Sciatic nerve (tissue), 2 donors: ENCODE measurements at regions not wholly inside any gene's neighbourhood (a gene's known extent, or its start where the extent isn't known, plus 50 kb on each side); places are given as distances from the start of the nearest gene placed in this dataset.

Experiments
- ATAC-seq: fragments of 200-7000 bp; cut with Tn5 transposase; one replicate; pipeline ENCODE4 v1.9.1; 2020; ENCODE audit warnings: mild to moderate bottlenecking, moderate library complexity
- DNase-seq: peaks from one replicate; pipeline ENCODE4 v3.0.0-alpha.2; 2020; ENCODE audit warnings: low spot score
- intact Hi-C: fragments of 100-400 bp; cut with DNase I; formaldehyde crosslinking; loops from one replicate; pipeline ENCODE4 v1.14.2; 2022
- donor health status: DM: no; HTN: no; CAD: no.
- donor health status: DM: no; HTN: no; CAD: no.

DNA sequence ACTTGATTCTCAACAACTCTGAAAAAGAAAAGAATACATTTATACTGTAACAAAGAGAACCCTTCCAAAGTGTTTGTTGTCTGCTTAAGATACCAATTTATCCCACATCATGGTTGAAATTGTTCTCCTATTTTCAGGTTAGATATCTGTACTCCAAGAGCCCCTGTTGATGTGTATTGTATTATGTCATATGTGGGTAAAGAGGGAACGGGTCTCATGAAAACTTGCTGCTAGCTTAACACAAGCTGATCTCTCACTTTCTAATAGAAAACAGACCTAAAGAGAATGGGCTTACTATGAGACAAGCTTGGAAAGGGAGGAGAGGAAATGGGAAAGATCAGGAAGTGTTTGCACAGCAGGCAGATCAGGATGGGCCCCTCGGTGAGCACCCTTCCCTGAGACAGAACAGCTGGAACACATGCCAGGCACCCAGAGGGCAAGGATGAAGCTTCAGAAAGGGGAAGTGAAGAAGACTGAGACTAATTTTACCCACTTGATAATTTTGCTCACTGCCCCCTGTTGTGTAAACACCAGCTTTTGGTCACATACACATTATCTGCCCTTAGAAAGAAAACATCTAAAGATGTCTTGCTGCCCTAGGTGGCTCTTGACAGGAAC, 747.9 kb upstream of the CCDC54 start:
- intact Hi-C loops, result no loop called here
- DNase-seq (no peak), ATAC-seq (no peak)

GRCh38 chr3:106631373-106632108, 745.7 kb upstream of the CCDC54 start:
- no peak for DNase-seq
- intact Hi-C loops, result no loop called here
- ATAC-seq, result no peak

DNA sequence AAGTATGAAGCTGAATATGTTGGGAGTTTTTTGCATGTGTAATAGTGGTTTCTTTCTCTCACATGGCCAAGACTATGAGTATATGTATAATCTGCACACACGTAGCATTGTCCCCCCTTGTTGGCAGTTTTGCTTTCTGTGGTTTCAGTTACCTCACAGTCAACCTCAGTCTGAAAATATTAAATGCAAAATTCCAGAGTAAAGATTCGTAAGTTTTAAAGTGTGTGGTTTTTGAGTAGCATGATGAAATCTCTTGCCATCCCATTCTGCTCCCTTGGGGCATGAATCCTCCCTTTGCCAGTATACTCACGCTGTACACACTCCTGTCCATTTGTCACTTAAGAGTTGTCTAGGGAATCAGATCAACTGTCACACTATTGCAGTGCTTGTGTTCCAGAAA, 742.0 kb upstream of the CCDC54 start:
- no peak for DNase-seq
- intact Hi-C loops, result no loop called here

DNA sequence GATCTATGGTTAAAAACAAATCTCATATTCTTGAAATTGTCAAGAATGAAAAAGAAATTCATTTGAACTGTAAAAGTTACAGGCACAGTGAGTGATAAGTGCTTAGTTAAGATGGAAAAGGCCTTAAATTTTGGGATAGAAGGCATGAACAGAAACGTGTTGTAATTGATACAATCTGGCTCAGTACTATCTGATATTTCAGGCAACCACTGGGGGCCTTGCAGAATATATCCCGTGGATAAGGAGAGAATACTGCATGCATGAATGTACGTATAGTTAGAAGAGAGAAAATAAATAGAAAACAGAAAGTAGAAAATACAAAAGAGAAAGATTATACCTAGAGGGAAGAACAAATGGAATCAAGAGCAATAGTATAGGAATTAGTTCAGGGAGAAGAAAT, 741.4 kb upstream of the CCDC54 start:
- ATAC-seq (no peak), DNase-seq (no peak)
- intact Hi-C loops, result no loop called here

More for the DNA sequence above, 742.0 kb upstream of the CCDC54 start:
- ATAC-seq, result no peak

GRCh38 chr3:106640353-106640752, 736.9 kb upstream of the CCDC54 start:
- DNase-seq (no peak), ATAC-seq (no peak)
- intact Hi-C loops, result no loop called here

DNA sequence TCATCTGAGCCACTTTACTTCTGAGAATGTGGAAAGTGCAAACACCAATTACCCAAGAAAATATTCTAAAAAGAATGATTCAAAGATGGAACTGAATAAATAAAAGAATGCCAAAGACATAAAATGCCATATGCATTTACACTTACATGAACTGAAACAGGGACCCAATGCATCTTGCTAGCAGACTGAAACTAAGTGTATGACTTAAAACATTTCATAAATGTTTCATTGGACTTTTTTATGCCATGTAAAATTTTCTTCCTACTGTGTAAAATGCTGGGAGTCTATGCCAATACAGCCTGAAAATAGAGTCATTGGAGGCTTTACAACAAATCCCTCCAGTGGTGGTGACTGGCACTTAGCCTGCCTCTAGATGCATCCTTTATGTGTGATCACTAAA, 735.1 kb upstream of the CCDC54 start:
- ATAC-seq, result no peak
- intact Hi-C loops, result no loop called here
- DNase-seq, result no peak

DNA sequence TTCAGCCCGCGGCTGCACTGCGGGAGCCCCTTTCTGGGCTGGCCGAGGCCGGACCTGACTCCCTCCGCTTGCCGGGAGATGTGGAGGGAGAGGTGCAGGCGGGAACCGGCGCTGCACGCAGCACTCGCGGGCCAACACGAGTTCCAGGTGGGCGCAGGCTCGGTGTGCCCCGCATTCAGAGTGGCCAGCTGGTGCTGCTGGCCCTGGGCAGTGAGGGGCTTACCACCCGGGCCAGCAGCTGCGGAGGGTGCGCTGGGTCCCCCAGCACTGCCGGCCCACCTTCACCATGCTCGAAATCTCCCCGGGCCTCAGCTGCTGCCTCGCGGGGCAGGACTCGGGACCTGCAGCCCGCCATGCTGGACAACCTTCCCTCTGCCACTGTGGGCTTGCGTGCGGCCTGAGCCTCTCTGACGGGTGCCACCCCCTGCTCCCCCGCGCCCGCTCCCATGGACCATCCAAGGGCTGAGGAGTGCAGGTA, 733.5 kb upstream of the CCDC54 start:
- intact Hi-C loops, result no loop called here
- no peak for ATAC-seq
- no peak for DNase-seq

- intact Hi-C loops, result no loop called here
- DNase-seq (no peak), ATAC-seq (no peak)
Measured at GRCh38 chr3:106673926-106674569, 703.2 kb upstream of the CCDC54 start.

GRCh38 chr3:106675451-106675850, 701.8 kb upstream of the CCDC54 start:
- DNase-seq (no peak), ATAC-seq (no peak)
- intact Hi-C loops, result no loop called here

DNA sequence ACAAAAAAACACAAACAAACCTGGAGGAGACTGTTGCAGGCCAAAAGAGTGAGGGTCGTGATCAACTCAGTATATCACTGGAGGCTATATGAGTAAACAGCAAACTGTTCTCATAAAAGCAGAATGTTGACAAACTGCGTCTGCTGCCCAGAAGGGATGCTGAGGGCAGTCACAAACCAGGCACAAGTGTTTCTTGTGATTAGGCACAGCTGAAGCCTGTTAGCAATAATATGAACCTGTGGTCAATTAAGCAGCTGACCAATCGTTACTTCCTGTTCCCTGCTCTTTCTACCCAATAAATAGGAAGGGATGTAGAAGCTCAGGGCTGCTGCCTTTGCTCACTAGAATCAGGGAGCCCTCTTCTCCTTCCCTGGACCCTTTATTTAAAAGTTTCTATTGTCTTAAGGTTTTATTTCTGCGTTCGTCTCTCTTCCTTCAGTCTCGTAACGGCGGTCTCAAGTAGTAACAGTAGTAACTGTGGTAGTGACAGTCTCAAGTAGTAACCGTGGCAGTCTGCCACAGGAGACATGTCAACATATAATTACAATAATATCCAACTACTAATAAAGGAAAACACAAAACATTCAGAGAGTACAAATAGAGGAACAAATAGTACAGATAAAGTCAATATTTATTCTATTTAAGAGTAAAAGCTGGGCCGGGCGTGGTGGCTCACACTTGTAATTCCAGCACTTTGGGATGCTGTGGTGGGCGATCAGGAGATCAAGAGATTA, 698.4 kb upstream of the CCDC54 start:
- ATAC-seq, result no peak
- no peak for DNase-seq
- intact Hi-C loops, result no loop called here

GRCh38 chr3:106683953-106684620, 693.2 kb upstream of the CCDC54 start:
- ATAC-seq (no peak), DNase-seq (no peak)
- intact Hi-C loops, result no loop called here

DNA sequence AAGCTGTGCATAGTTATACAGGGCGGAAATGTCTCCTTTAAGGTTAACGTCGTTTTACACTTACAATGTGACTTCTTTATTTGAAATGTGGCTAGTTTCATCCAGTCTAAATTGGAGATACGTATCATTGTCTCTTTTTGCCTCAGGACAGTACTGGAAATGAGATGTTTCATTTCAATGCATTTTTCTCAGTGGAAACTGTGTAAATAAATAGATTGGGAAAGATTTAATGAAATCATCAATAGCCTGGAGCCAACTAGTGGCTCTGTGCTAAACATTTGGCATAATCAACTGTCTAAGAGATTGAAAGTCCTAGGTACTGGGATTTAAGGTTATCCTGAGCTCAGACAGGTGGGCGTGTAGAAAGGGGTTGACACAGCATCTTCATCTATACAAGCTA, 691.5 kb upstream of the CCDC54 start:
- intact Hi-C loops, result no loop called here
- no peak for ATAC-seq

DNA sequence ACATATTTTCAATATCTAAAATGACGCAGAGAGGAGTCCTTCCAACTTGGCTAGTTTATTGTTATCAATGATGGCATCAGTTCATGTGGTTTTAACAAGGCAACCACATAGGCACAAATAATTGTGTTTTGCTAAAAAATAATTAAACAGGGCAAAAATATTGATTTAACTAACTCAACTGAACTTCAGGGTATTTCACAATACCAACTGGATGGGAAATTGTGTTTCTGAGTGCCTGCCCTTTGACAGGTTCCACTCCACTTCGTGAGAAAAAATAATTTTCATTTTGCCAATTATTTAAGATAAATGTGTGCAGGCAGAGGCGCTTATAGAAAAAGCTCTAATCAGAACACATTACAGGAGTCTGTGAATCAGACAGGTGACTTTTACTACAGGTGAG, 689.3 kb upstream of the CCDC54 start:
- ATAC-seq (no peak), DNase-seq (no peak)
- intact Hi-C loops, result no loop called here

More for the DNA sequence above, 691.5 kb upstream of the CCDC54 start:
- DNase-seq, result no peak

DNA sequence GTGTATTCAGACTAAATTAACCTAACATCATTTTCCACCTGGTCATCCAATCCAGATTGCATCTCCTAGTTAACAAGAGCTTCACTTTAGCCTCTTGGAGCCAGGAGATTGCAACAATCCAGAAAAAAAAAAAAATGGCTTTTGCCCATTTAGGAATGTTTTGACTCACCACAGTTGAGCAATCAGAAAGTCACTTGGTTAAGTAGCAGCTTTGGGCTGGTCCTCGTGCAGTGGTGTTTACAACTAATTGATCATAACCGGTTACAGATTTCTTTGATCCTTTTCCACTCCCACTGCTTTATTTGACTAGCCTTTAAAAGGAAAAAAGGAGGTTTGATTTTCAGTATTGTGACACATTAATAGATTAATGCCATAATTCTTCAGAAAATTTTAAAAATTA, 688.8 kb upstream of the CCDC54 start:
- peak; percentile 90 for ATAC-seq
- DNase-seq, result no peak
- intact Hi-C loops, result no loop called here

- intact Hi-C loops, result no loop called here
- no peak for ATAC-seq
- DNase-seq, result no peak
Measured at GRCh38 chr3:106691476-106691875, 685.8 kb upstream of the CCDC54 start.

DNA sequence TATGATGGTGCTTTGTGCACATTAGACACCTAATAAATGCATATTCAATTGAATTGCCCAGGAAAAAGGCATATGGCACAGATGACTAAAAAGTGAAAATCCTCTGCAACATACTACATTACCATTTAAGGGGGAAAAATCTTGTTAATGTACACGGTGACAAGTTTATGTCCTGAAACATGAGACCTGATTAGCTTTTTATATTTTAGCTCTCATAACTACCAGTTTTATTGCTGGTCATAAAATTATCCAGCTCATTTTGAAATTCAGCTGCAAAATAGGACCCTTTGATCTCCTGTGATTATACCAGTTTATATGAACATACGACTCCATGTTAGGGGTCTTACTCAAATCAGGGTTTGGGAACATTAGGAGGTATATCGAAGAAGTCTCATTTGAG, 684.6 kb upstream of the CCDC54 start:
- DNase-seq, result no peak
- ATAC-seq, result no peak
- intact Hi-C loops, result no loop called here

DNA sequence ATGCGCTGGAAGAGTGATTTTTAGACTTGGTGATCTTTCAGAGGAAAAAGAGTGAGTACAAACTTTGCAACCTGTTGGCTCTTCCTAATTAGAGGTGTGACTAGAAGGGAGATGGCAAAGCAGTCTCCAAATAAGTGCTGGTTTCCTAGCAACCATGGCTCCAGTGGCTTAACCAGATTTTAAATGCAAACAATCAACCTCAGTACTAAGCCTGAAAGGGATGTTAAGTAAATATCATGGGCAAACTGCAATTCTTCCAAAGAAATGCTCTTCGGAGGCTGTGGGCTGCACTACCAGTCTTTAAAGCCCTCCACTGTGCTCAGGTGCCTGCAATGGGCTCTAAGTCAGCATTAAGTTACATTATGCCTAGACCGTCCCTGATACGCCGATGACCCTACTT, 678.1 kb upstream of the CCDC54 start:
- no peak for DNase-seq
- no peak for ATAC-seq
- intact Hi-C loops, result no loop called here

DNA sequence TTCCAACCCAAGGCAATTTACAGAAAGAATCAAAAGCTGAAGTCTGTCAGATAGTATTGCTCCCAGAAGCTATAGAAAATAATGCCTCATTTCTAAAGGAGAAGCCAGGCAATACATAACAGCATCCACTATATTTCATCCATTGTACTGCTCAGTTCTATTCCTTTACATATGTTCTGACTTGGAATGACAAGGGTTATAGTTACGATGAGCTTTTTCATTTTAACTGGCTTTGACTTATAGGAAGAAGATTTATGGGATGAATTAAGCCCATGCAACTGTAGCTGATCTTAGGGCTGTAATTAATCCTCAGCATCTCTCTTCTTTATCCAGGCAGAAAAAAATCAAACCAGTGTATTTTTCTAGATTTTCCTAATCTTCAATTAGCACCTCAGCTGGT, 676.3 kb upstream of the CCDC54 start:
- intact Hi-C loops, result no loop called here
- no peak for ATAC-seq
- no peak for DNase-seq

GRCh38 chr3:106703524-106703923, 673.7 kb upstream of the CCDC54 start:
- intact Hi-C loops, result no loop called here
- ATAC-seq, result no peak
- no peak for DNase-seq
